Posterior cingulate gyrus (tissue), 11 donors: ENCODE measurements at regions not wholly inside any gene's neighbourhood (a gene's known extent, or its start where the extent isn't known, plus 50 kb on each side); places are given as distances from the start of the nearest gene placed in this dataset.

ENCODE experiments used
- DNase-seq, 10 donors: peaks; one replicate each; pipeline versions ENCODE4 v3.0.0 to v3.0.0-alpha.2; 2020 to 2021; ENCODE audit warnings: mixed read lengths in 3 of 10
- intact Hi-C: fragments of 100-400 bp; cut with DNase I; formaldehyde crosslinking; loops from one replicate; pipeline ENCODE4 v1.15.1; 2023

- no peak for DNase-seq
- intact Hi-C loops: no loop called here
Observed at GRCh38 chr10:108095932-108096925, 931.7 kb upstream of the SORCS1 start.

- intact Hi-C loops: no loop called here
- DNase-seq: no peak
Observed at GRCh38 chr10:108090476-108091215, 926.1 kb upstream of the SORCS1 start.

- intact Hi-C loops: no loop called here
Observed at GRCh38 chr10:108086502-108086901, 922.0 kb upstream of the SORCS1 start.

GRCh38 chr10:108082596-108082995 lies 918.1 kb upstream of the SORCS1 start:
- intact Hi-C loops: no loop called here
- no peak for DNase-seq

More at GRCh38 chr10:108086502-108086901, 922.0 kb upstream of the SORCS1 start:
- no peak for DNase-seq

- no peak for DNase-seq
- intact Hi-C loops: no loop called here
Observed at GRCh38 chr10:108078263-108078662, 913.8 kb upstream of the SORCS1 start.

GRCh38 chr10:108072466-108072865 lies 908.0 kb upstream of the SORCS1 start:
- DNase-seq: no peak
- intact Hi-C loops: no loop called here

GRCh38 chr10:108070789-108071188 lies 906.3 kb upstream of the SORCS1 start:
- no peak for DNase-seq
- intact Hi-C loops: no loop called here

GRCh38 chr10:108069096-108069495 lies 904.6 kb upstream of the SORCS1 start:
- intact Hi-C loops: no loop called here
- no peak for DNase-seq

GRCh38 chr10:108064746-108065260 lies 900.3 kb upstream of the SORCS1 start:
- DNase-seq: no peak
- intact Hi-C loops: no loop called here

- intact Hi-C loops: no loop called here
- DNase-seq: no peak
Observed at GRCh38 chr10:108060246-108060645, 895.7 kb upstream of the SORCS1 start.

- no peak for DNase-seq
- intact Hi-C loops: no loop called here
Observed at GRCh38 chr10:108055506-108055905, 891.0 kb upstream of the SORCS1 start.

- intact Hi-C loops: no loop called here
- DNase-seq: no peak
Observed at GRCh38 chr10:108052981-108053380, 888.5 kb upstream of the SORCS1 start.

- intact Hi-C loops: no loop called here
- DNase-seq: no peak
Observed at GRCh38 chr10:108051218-108051617, 886.7 kb upstream of the SORCS1 start.

- DNase-seq: no peak
- intact Hi-C loops: no loop called here
Observed at GRCh38 chr10:108050626-108051025, 886.1 kb upstream of the SORCS1 start.

- DNase-seq: no peak
- intact Hi-C loops: no loop called here
Observed at GRCh38 chr10:108049668-108050067, 885.2 kb upstream of the SORCS1 start.

- DNase-seq: no peak
- intact Hi-C loops: no loop called here
Observed at GRCh38 chr10:108048898-108049297, 884.4 kb upstream of the SORCS1 start.

- intact Hi-C loops: no loop called here
Observed at GRCh38 chr10:108039821-108040584, 875.5 kb upstream of the SORCS1 start.

GRCh38 chr10:108037061-108037460 lies 872.6 kb upstream of the SORCS1 start:
- DNase-seq: no peak

More at GRCh38 chr10:108039821-108040584, 875.5 kb upstream of the SORCS1 start:
- no peak for DNase-seq

GRCh38 chr10:108036265-108036664 lies 871.8 kb upstream of the SORCS1 start:
- no peak for DNase-seq
- intact Hi-C loops: no loop called here

More at GRCh38 chr10:108037061-108037460, 872.6 kb upstream of the SORCS1 start:
- intact Hi-C loops: no loop called here

- no peak for DNase-seq
- intact Hi-C loops: no loop called here
Observed at GRCh38 chr10:108034829-108035228, 870.3 kb upstream of the SORCS1 start.
